Nephron progenitor cell (in vitro differentiated cells): ENCODE measurements at regions not wholly inside any gene's neighbourhood (a gene's known extent, or its start where the extent isn't known, plus 50 kb on each side); places are given as distances from the start of the nearest gene placed in this dataset.

Experiments used
- DNase-seq: peaks from one replicate; pipeline ENCODE4 v3.0.0; 2021
- H3K27ac Mint-ChIP-seq: 2 replicates; pipeline ENCODE4 v1.8.0; 2021; ENCODE audit warnings: mild to moderate bottlenecking, moderate library complexity, mixed read lengths
- H3K27me3 Mint-ChIP-seq: 2 replicates; pipeline ENCODE4 v1.8.0; 2021; ENCODE audit warnings: mild to moderate bottlenecking, low read depth, mixed read lengths; ENCODE audit not compliant: poor library complexity
- H3K36me3 Mint-ChIP-seq: 2 replicates; pipeline ENCODE4 v1.8.0; 2021; ENCODE audit warnings: low read depth, mixed read lengths
- H3K4me1 Mint-ChIP-seq: 2 replicates; pipeline ENCODE4 v1.8.0; 2021; ENCODE audit warnings: mixed read lengths
- H3K4me3 Mint-ChIP-seq: 2 replicates; pipeline ENCODE4 v1.8.0; 2021; ENCODE audit warnings: mild to moderate bottlenecking, moderate library complexity, mixed read lengths
- H3K9me3 Mint-ChIP-seq: 2 replicates; pipeline ENCODE4 v1.8.0; 2021; ENCODE audit warnings: mild to moderate bottlenecking, moderate library complexity, mixed read lengths
- CTCF ChIP-seq: fragments of 200-600 bp; sonication (generic); IDR thresholded peaks from 2 replicates; pipeline ENCODE4 v1.5.0; 2021; ENCODE audit warnings: antibody characterized with exemption

DNA sequence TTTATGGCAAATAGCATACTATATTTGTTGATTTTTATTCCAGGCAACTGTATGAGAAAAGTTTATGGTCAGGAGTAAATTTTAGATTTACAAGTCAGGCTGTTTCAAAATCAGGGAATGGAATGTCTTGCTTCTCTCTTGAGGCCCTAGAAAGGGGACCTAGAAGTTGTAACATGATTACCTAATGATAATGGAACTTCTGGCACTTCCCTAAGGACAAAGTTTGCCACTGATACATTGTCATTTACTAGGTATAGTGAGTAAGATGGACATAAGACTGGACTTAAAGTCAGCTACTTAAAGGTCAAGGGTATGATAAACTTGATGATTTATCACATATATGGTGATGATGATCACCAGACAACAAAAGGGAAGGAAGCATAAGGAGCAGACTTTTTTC, 103.3 kb upstream of the VRK2 start:
- H3K36me3 Mint-ChIP-seq, result no peaks in the 10 kb centered on the region
- DNase-seq, result no peak

GRCh38 chr2:57947398-57947797, 99.2 kb upstream of the VRK2 start:
- H3K4me1 Mint-ChIP-seq, result no peaks in the 10 kb centered on the region
- no peaks in the 10 kb centered on the region for H3K27me3 Mint-ChIP-seq
- TF ChIP-seq CTCF, result no peak
- no peaks in the 10 kb centered on the region for H3K36me3 Mint-ChIP-seq
- DNase-seq, result no peak
- peaks cover 6% of the 10 kb centered on the region for H3K9me3 Mint-ChIP-seq
- H3K27ac Mint-ChIP-seq, result no peak overlapping the region
- no peak overlapping the region for H3K4me3 Mint-ChIP-seq

More for the DNA sequence above, 103.3 kb upstream of the VRK2 start:
- no peak for TF ChIP-seq CTCF
- Mint-ChIP-seq H3K27me3 (no peaks in the 10 kb centered on the region), H3K4me3 (no peak overlapping the region), H3K9me3 (no peaks in the 10 kb centered on the region), H3K4me1 (no peaks in the 10 kb centered on the region), H3K27ac (no peak overlapping the region)

- Mint-ChIP-seq H3K27ac (no peak overlapping the region), H3K4me1 (no peaks in the 10 kb centered on the region), H3K4me3 (no peak overlapping the region), H3K9me3 (peaks cover 6% of the 10 kb centered on the region), H3K36me3 (no peaks in the 10 kb centered on the region), H3K27me3 (no peaks in the 10 kb centered on the region)
- no peak for DNase-seq
- no peak for TF ChIP-seq CTCF
These were observed 92.6 kb upstream of the VRK2 start for GRCh38 chr2:57954020-57954419.

DNA sequence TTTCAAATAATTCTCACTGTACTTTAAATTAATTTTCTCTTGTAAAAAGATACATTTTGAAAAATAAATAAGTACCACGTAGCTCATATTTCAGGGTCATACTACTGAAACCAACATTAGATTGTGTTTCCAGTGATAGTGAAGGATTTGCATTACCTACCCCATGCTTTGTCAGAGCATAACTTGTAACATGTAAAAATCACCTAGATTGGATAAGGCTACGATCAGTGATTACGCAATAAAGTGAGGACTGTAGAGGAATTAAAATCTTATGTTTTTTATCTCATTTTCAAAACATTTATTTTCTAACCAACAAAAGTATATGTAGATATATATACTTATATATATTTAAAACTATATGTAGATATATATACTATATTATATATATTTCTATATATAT, 89.4 kb upstream of the VRK2 start:
- Mint-ChIP-seq H3K27me3 (no peaks in the 10 kb centered on the region), H3K4me1 (no peaks in the 10 kb centered on the region), H3K27ac (no peak overlapping the region), H3K9me3 (no peaks in the 10 kb centered on the region), H3K36me3 (no peaks in the 10 kb centered on the region), H3K4me3 (no peak overlapping the region)
- no peak for TF ChIP-seq CTCF
- no peak for DNase-seq

GRCh38 chr2:57959390-57959789, 87.2 kb upstream of the VRK2 start:
- no peak for DNase-seq
- Mint-ChIP-seq H3K9me3 (no peaks in the 10 kb centered on the region), H3K4me1 (no peaks in the 10 kb centered on the region), H3K27me3 (no peaks in the 10 kb centered on the region), H3K36me3 (no peaks in the 10 kb centered on the region), H3K27ac (no peak overlapping the region), H3K4me3 (no peak overlapping the region)
- no peak for TF ChIP-seq CTCF

- Mint-ChIP-seq H3K27ac (no peak overlapping the region), H3K27me3 (no peaks in the 10 kb centered on the region), H3K9me3 (no peaks in the 10 kb centered on the region), H3K4me3 (no peak overlapping the region), H3K4me1 (no peaks in the 10 kb centered on the region), H3K36me3 (no peaks in the 10 kb centered on the region)
- no peak for TF ChIP-seq CTCF
- DNase-seq, result no peak
These were observed 83.7 kb upstream of the VRK2 start for GRCh38 chr2:57962861-57963260.
